ENCODE measurements at regions not wholly inside any gene's neighbourhood (a gene's known extent, or its start where the extent isn't known, plus 50 kb on each side); places are given as distances from the start of the nearest gene placed in this dataset.

GRCh38 chr18:34600874-34601656 is 109.0 kb upstream of the DTNA start:
- in situ Hi-C loops (cut with MboI) = no loop called here
- Histone ChIP-seq H3K4me2 (ENCODE audit: unreplicated experiment) (no peak overlapping the region), H3K9me2 (ENCODE audit: insufficient read depth) (no peaks in the 10 kb centered on the region), H3K4me3 (no peak overlapping the region), H3K4me1 (ENCODE audit: insufficient read depth) (peaks cover 21% of the 10 kb centered on the region), H3K36me3 (ENCODE audit: low read depth) (no peaks in the 10 kb centered on the region), H4K20me1 (ENCODE audit: insufficient read depth) (no peaks in the 10 kb centered on the region), H3K27ac (no peak overlapping the region), H3F3A (ENCODE audit: insufficient read depth) (peaks cover 4% of the 10 kb centered on the region), H3K9ac (no peak overlapping the region), H3K9me3 (ENCODE audit: low read depth) (no peaks in the 10 kb centered on the region), H3K79me2 (ENCODE audit: insufficient read depth) (no peaks in the 10 kb centered on the region), H2AFZ (no peak overlapping the region), H3K27me3 (replicated peaks; ENCODE audit: insufficient read depth) (no peaks in the 10 kb centered on the region)
- WGBS, 2 experiments (ENCODE audit: low coverage in 1 of 2, low lambda C conversion rate in 2 of 2, missing lambda C conversion rate in 2 of 2) = 78 to 86% methylated on average over 2 of the region's 2 CpGs
- DNase-seq = no peak
- TF ChIP-seq EZH2 (IDR thresholded peaks at IDR 0.05; ENCODE audit: insufficient read depth, poor library complexity, severe bottlenecking) = no peak
- TF ChIP-seq EZH2phosphoT487 (IDR thresholded peaks at IDR 0.05; ENCODE audit: insufficient read depth, low read depth) = no peak

- no peaks in the 10 kb centered on the region for H3K79me2 ChIP-seq (ENCODE audit: insufficient read depth)
- no peaks in the 10 kb centered on the region for H4K20me1 ChIP-seq (ENCODE audit: insufficient read depth)
- WGBS, 2 experiments (ENCODE audit: low coverage in 1 of 2, low lambda C conversion rate in 2 of 2, missing lambda C conversion rate in 2 of 2) = 68 to 73% methylated on average over 2 of the region's 2 CpGs
- no peak overlapping the region for H3K4me3 ChIP-seq
- H3K4me2 ChIP-seq (ENCODE audit: unreplicated experiment) = no peak overlapping the region
- no peak for TF ChIP-seq EZH2 (IDR thresholded peaks at IDR 0.05; ENCODE audit: insufficient read depth, poor library complexity, severe bottlenecking)
- TF ChIP-seq EZH2phosphoT487 (IDR thresholded peaks at IDR 0.05; ENCODE audit: insufficient read depth, low read depth) = no peak
- H3K4me1 ChIP-seq (ENCODE audit: insufficient read depth) = peaks cover 21% of the 10 kb centered on the region
- H3F3A ChIP-seq (ENCODE audit: insufficient read depth) = no peaks in the 10 kb centered on the region; the same call in 1 of the 2 replicates
- no peak overlapping the region for H2AFZ ChIP-seq
- H3K27ac ChIP-seq = no peak overlapping the region
- in situ Hi-C loops (cut with MboI) = no loop called here
- H3K36me3 ChIP-seq (ENCODE audit: low read depth) = no peaks in the 10 kb centered on the region
- no peak overlapping the region for H3K9ac ChIP-seq
- no peaks in the 10 kb centered on the region for H3K9me2 ChIP-seq (ENCODE audit: insufficient read depth)
- H3K9me3 ChIP-seq (ENCODE audit: low read depth) = no peaks in the 10 kb centered on the region
- no peak for DNase-seq
- H3K27me3 ChIP-seq (replicated peaks; ENCODE audit: insufficient read depth) = no peaks in the 10 kb centered on the region
Measured at GRCh38 chr18:34604591-34604990, 105.5 kb upstream of the DTNA start.

GRCh38 chr18:34606851-34607250 is 103.2 kb upstream of the DTNA start:
- Histone ChIP-seq H3K9me3 (ENCODE audit: low read depth) (no peaks in the 10 kb centered on the region), H3K9me2 (ENCODE audit: insufficient read depth) (no peaks in the 10 kb centered on the region), H3K4me3 (no peak overlapping the region), H3K79me2 (ENCODE audit: insufficient read depth) (no peaks in the 10 kb centered on the region), H3K4me2 (ENCODE audit: unreplicated experiment) (no peak overlapping the region), H2AFZ (no peak overlapping the region), H3K27me3 (replicated peaks; ENCODE audit: insufficient read depth) (no peaks in the 10 kb centered on the region), H4K20me1 (ENCODE audit: insufficient read depth) (no peaks in the 10 kb centered on the region), H3K27ac (no peak overlapping the region), H3K4me1 (ENCODE audit: insufficient read depth) (peaks cover 10% of the 10 kb centered on the region), H3F3A (ENCODE audit: insufficient read depth) (no peaks in the 10 kb centered on the region; the same call in 1 of the 2 replicates), H3K9ac (no peak overlapping the region), H3K36me3 (ENCODE audit: low read depth) (no peaks in the 10 kb centered on the region)
- 71 to 77% methylated on average over 3 of the region's 3 CpGs for WGBS, 2 experiments (ENCODE audit: low coverage in 1 of 2, low lambda C conversion rate in 2 of 2, missing lambda C conversion rate in 2 of 2)
- no peak for DNase-seq
- TF ChIP-seq EZH2 (IDR thresholded peaks at IDR 0.05; ENCODE audit: insufficient read depth, poor library complexity, severe bottlenecking) (no peak), EZH2phosphoT487 (IDR thresholded peaks at IDR 0.05; ENCODE audit: insufficient read depth, low read depth) (no peak)
- in situ Hi-C loops (cut with MboI) = no loop called here

- Histone ChIP-seq H3K9ac (no peak overlapping the region), H3K9me3 (ENCODE audit: low read depth) (no peaks in the 10 kb centered on the region), H2AFZ (no peak overlapping the region), H3K9me2 (ENCODE audit: insufficient read depth) (no peaks in the 10 kb centered on the region), H3K4me3 (no peak overlapping the region), H3K4me2 (ENCODE audit: unreplicated experiment) (no peak overlapping the region), H3K27me3 (replicated peaks; ENCODE audit: insufficient read depth) (no peaks in the 10 kb centered on the region), H4K20me1 (ENCODE audit: insufficient read depth) (no peaks in the 10 kb centered on the region), H3K4me1 (ENCODE audit: insufficient read depth) (peaks cover 10% of the 10 kb centered on the region), H3K79me2 (ENCODE audit: insufficient read depth) (no peaks in the 10 kb centered on the region), H3K36me3 (ENCODE audit: low read depth) (no peaks in the 10 kb centered on the region), H3K27ac (no peak overlapping the region), H3F3A (ENCODE audit: insufficient read depth) (no peaks in the 10 kb centered on the region; the same call in 1 of the 2 replicates)
- DNase-seq = no peak
- in situ Hi-C loops (cut with MboI) = no loop called here
- 75 to 78% methylated on average over 2 of the region's 2 CpGs for WGBS, 2 experiments (ENCODE audit: low coverage in 1 of 2, low lambda C conversion rate in 2 of 2, missing lambda C conversion rate in 2 of 2)
- TF ChIP-seq EZH2 (IDR thresholded peaks at IDR 0.05; ENCODE audit: insufficient read depth, poor library complexity, severe bottlenecking) (no peak), EZH2phosphoT487 (IDR thresholded peaks at IDR 0.05; ENCODE audit: insufficient read depth, low read depth) (no peak)
Measured at GRCh38 chr18:34608064-34608463, 102.0 kb upstream of the DTNA start.
